ENCODE measurements at regions not wholly inside any gene's neighbourhood (a gene's known extent, or its start where the extent isn't known, plus 50 kb on each side); places are given as distances from the start of the nearest gene placed in this dataset.

DNA sequence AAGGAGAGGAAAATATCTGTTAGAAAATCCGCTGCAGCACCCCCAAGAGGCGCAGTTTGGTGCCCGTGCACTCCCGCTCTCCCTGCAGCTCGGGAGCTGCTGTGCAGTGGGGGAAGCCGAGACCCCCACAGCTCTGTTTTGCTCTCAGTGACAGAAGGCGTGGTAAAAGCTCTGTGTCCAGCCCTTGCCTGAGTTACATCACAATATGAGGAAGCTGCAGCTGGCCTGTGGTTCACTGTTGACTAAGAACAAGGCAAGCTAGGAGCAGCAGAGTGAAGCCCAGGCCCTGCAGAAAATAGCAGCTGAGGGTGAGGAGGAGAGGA lies 88.5 kb upstream of the ADRA2C start:
- TF ChIP-seq, protein P1, sequence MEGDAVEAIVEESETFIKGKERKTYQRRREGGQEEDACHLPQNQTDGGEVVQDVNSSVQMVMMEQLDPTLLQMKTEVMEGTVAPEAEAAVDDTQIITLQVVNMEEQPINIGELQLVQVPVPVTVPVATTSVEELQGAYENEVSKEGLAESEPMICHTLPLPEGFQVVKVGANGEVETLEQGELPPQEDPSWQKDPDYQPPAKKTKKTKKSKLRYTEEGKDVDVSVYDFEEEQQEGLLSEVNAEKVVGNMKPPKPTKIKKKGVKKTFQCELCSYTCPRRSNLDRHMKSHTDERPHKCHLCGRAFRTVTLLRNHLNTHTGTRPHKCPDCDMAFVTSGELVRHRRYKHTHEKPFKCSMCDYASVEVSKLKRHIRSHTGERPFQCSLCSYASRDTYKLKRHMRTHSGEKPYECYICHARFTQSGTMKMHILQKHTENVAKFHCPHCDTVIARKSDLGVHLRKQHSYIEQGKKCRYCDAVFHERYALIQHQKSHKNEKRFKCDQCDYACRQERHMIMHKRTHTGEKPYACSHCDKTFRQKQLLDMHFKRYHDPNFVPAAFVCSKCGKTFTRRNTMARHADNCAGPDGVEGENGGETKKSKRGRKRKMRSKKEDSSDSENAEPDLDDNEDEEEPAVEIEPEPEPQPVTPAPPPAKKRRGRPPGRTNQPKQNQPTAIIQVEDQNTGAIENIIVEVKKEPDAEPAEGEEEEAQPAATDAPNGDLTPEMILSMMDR (conservative IDR thresholded peaks at IDR 0.05 in 1 of 2, IDR thresholded peaks at IDR 0.05 in 1 of 2; ENCODE audit: extremely low read depth in 1 of 2, insufficient read depth in 1 of 2, low read depth in 1 of 2, low read length in 2 of 2): no peak
- no peak for TF ChIP-seq EZH2 (IDR thresholded peaks at IDR 0.05; ENCODE audit: borderline replicate concordance, low read length)
